ACHN (cell line): ENCODE measurements at regions not wholly inside any gene's neighbourhood (a gene's known extent, or its start where the extent isn't known, plus 50 kb on each side); places are given as distances from the start of the nearest gene placed in this dataset.

Experiments
- DNase-seq: peaks from one replicate; pipeline ENCODE4 v3.0.0-alpha.2; 2015
- in situ Hi-C: cut with HindIII; loops from 2 replicates; pipeline ENCODE4 v1.10.0; 2017; ENCODE audit warnings: low sequenced_read_pairs, low pct_ligation_motif_present, low pct_unique_long_range_greater_than_20kb

GRCh38 chr9:108234811-108235210, 621.0 kb downstream of the ACTL7B start:
- in situ Hi-C loops, result no loop called here
- no peak for DNase-seq

- DNase-seq, result no peak
- in situ Hi-C loops, result no loop called here
Observed at GRCh38 chr9:108225149-108225800, 630.5 kb downstream of the ACTL7B start.

DNA sequence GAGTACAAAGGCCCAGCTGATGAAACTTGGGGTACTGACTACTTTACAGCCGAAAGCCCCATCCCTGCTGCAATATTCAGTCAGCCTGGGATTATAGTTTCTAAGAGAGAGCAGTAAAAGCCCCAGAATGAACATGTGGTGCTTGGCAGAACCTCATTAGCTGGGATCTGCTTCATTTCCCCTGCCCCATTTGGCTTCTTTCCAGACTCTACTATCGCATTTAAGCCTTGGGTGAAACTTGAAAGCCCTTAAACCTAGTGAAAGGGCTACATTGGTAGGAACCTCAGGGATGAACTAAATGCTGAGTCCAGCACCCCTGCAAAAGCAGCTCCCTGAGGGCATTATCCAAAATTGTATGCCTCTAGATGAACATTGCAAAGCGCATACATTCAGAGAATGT, 631.1 kb downstream of the ACTL7B start:
- no peak for DNase-seq
- in situ Hi-C loops, result no loop called here

- no peak for DNase-seq
- in situ Hi-C loops, result no loop called here
Observed at GRCh38 chr9:108219664-108220063, 636.1 kb downstream of the ACTL7B start.

- no peak for DNase-seq
- in situ Hi-C loops, result no loop called here
Observed at GRCh38 chr9:108217431-108218349, 638.1 kb downstream of the ACTL7B start.

DNA sequence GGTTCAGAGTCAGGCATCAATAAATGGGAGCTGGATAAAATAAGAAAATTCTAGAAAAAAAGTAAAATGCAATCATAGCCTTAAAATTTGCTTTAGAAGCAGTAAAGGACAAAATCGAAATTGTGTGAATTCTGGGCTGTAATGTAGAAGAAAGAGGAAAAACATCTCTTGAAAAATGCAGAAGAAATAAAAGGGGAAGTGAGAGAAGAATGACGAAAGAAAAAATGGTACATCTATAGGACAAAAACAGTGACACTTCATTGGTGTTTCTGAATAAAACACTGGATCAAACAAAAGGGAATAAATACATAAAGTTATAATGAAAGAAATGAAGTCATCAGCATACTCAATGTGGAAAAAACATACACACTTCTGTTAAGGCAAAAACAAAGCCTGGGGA, 642.3 kb downstream of the ACTL7B start:
- no peak for DNase-seq
- in situ Hi-C loops, result no loop called here

DNA sequence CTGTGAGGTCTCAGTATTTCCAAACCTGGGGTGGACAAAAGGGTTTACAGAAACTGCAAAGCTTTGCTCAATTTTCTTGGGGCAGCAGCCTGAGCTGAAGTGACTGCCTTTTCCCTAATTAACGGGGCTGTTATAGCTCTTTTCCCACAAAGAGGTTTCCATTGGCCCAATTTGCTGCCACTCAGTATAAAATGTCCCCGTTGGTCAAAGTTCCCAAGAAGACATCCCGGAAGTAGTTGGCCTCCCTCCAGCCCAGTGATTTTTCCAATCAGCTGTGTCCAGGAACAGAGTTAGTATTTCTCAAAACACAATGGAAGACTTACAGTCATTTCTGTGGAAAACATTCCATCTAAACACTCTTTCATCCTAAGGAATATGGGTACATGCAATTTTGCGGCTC, 643.6 kb downstream of the ACTL7B start:
- DNase-seq, result no peak
- in situ Hi-C loops, result no loop called here

DNA sequence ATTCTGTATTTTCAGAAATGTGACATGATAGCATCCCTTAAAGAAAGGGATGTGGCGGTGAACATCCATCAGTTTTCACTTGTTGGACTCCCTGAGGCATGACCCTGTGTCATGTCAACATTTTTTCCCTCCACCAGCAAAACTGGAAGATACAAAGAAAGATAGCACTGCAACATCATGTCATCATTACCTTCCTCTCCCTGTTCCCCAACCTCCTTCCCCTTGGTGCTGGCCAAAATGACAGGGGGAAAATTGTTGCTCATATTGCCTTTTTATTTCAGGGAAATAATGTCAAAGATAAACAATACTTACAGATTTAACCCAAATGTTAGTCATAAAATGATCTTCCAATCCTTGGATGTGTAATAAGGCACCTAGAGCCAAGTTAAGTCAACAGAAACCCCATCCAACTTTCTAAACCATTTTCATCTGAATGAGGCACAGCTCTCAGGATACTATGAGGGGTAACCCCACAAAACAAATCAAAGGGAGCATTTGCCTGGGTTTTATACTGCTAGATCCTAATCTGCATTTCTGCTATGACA, 644.3 kb downstream of the ACTL7B start:
- in situ Hi-C loops, result no loop called here
- DNase-seq, result no peak

DNA sequence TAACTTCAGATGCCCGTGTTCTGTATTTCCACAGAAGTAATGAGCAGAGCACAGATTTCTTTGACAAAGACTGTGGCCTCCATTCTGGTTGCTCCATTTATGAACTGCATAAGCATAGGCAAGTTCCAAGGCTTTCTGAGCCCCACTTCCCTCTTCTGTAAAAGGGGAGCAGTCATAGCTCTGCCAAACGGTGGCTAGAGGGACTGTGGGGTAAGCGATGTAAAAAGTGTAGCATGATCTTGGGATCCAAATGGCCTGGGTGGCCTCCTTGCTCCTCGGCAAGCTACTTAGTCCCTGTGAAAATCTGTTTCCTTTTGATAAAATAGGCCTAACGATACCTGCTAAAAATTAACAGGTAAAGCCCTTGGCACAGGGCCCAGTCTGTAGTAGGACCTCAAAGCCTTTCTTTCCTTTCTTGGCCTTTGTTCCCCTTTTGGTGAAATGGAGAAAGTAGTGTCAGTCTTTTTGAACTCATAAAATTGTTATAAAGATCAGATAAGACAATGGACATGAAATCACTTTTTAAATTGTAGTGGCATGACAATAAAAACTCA, 646.6 kb downstream of the ACTL7B start:
- DNase-seq, result no peak
- in situ Hi-C loops, result no loop called here

DNA sequence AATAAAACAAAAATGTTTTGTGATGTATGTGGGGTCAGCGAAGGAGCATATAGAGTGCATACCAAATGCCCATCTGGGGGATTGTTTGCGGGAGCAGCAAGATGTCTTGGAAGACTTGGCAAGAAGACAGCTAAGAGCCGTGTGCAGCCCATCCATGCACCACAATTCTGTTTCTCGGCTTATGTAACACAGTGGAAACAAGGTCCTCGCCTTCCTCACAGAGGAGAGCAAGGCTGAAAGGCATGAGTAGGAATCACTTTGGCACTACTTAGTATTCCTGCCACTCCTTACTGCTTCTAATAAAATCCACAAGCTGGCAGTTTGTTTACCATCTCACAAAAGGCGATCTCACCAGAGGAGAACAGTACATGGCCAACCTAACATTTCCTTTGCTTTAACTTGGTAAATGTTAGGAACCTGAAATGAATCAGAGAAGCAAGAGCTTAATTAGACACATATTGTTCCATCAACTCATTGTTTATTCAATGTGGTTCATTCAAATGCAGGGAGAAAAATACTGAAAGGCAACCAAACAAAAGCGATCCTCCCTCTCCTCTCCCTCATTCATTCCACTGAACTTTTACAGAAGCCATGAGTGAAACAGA, 648.1 kb downstream of the ACTL7B start:
- in situ Hi-C loops, result no loop called here

DNA sequence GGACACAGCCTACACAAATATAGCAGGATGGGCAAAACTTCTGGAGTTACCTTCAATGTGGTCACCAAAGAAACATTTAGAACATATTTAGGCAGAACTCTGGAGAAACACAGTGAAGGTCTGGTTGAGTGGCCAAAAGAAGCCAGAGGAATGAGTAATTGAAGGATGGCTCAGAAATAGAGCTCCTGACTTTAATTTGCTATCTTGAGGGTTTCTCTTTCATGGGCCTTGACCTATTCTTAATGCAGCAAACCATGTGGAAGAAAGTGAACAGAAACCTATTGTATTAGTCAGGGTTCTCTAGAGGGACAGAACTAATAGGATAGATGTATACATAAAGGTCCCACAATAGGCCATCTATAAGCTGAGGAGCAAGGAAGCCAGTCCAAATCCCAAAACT, 650.5 kb downstream of the ACTL7B start:
- no peak for DNase-seq
- in situ Hi-C loops, result no loop called here

More for the DNA sequence above, 648.1 kb downstream of the ACTL7B start:
- no peak for DNase-seq

DNA sequence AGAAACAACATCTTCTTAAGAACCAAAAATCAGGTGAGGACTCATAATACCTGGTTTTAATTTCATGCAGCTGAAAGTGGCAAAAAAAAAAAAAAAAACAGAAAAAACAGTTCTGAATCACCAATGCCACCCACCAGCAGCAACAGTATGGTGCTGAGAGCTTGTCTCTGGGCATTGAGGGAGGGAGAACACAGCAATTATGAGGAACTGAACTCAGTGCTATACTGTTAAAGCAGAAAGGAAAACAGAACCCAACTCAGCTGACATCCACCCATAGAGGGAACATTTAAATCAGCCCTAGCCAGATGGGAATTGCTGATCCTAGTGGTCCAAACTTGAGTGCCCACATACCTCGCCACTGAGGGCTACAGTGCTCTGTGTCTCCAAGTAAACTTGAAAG, 657.9 kb downstream of the ACTL7B start:
- in situ Hi-C loops, result no loop called here
- no peak for DNase-seq

DNA sequence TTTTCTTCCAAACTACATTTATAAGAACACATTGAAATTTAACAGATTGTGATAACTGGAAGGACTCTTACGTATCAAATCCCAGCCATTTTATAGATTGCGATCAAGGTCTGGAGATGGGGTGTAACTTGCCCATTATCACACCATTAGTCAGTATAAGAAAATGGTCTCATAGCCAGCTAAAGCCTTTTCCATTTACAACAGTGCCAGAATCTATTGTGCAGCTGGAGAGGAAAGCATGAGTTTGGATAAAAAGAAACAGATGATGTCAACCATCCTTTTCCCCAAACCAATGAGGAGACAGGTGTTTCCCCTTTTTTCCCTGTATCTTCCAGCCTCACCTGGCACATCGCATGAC, 658.8 kb downstream of the ACTL7B start:
- DNase-seq, result no peak
- in situ Hi-C loops, result no loop called here

DNA sequence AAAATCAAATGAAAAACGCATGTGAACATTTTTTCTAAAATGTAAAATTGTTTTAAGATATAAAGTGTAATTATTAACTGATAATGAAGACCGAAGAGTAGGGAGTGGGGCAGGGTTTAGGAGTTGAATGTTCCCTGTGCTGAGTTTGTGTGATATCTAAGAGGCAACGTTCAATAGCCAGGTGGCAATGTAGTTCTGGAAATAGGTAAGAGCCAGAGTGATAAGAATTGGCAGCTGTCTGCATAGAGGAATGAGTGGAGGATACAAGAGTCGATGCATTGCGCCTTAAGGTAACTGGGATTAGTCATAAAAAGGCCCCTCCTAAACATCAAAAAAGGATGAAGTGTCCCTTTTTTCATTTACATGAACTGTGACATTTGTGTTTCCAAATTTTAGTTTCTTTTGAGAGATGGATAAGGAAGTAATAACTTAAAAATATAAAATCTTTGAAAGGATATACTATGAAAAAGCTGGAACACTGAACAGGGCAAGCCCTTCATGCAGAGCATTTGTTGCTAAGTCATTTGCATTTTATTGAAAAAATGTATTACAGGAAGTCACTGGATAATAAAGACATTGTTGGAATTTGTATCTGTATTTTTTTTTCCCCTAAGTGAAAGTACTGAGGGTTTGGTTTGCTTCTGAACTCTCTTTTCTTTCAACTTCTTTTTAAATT, 659.3 kb downstream of the ACTL7B start:
- in situ Hi-C loops, result no loop called here
- no peak for DNase-seq

DNA sequence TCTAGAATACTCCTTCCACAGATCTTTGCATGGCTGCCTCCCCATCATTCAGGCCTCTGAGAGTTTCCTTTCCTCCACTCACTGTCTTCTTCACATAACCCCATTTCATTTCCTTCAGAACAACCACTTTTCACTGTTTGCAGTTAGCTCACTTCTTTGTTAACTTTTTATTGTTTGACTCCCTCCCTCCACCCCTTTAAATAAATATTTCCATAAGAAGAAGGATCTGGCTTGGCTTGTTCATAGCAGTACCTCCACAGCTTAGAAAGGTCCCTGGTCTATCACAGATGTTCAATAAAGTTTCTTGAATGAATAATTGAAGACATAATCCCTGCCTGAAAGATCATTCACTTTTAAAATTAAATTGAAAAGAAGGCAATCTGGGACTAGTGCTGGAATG, 661.6 kb downstream of the ACTL7B start:
- no peak for DNase-seq
- in situ Hi-C loops, result no loop called here

DNA sequence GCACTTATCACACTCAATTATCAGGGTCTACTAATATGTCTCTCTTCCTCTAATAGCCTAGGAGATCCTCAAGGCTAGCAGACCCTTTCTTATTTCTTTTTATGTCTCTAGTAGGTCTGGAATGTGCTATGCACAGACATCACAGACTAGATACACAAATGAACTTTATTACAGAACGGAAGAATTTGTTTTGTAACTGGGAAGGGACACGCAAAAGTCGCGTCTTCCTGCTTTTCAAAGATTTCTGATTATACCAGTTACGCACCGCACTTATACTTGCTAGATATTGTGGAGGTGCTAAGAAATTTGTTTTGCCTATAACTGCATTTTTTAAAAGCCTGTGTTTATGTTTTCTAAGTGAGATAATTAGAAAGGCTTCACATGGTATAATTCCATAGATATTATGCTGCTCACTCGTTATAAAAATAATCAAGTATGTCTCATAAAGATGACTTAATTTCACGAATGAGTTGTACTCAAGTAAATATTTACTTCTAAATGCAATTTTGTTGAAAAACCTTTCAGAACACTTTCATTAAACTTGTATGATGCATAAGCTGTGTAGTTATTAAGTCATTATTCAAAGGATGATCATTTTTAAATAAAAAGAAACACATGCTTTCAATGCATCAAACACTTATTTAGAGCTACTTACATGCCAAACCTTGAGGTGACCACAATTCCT, 662.6 kb downstream of the ACTL7B start:
- in situ Hi-C loops, result no loop called here
- DNase-seq, result no peak

DNA sequence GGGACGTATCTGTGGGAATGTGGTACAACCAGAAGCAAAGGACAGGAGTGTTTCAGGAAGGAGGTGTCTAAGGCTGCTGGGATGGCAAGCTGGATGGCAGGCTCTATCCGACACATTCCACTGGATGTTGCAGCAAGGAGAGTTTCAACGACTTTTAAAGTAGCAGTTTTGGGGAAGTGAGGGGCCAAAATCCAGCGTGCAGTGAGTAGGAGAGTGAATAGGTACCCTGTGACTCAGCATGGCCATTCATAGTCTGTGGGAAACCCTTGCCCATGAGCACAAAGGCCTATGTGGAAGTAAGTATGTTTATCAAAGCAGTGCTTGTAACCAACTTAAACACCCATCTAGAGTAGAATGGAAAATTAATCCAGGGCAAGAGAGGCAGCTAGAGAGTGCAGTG, 664.7 kb downstream of the ACTL7B start:
- in situ Hi-C loops, result no loop called here
- no peak for DNase-seq

DNA sequence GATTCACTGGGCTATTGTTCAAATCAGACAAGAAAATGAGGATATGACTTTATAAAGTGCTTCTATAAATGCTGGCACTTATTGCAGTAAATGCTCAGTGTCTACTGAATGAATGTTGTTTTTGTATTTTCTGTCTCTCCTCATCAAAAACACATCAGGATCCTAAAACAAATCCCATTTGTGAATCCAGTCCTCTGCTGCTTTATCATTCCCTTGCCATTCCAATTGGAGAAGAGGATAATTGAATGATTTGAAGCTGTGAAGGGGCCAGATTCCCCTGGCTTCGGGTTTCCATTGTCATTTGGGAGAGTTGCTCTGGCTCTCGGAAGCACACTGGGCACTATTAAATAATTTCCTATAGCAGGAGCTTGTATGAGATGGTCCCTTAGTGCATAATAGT, 666.8 kb downstream of the ACTL7B start:
- in situ Hi-C loops, result no loop called here

More for the DNA sequence above, 666.8 kb downstream of the ACTL7B start:
- DNase-seq, result no peak
